ENCODE measurements at regions not wholly inside any gene's neighbourhood (a gene's known extent, or its start where the extent isn't known, plus 50 kb on each side); places are given as distances from the start of the nearest gene placed in this dataset.

DNA sequence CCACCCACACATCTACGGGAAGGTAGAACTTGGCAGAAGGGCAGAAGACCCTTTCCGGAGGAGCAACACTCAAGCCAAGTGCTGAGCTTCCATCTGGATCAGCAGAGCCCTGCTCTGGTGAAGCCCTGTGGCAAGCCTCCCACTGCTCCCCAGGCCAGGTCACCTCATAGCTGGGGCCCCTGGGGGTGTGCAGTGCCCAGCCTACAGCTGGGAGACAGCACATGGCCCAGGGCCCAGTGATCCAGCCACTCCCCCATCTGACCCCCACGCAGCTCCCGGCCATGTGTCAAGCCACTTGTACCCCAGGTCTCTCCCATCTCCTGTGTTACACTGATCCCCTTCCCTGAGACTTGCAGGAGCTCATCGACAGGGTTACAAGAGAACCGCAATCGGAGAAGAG is 95.7 kb downstream of the RBFOX3 start:
- RAD21 ChIA-PET (ENCODE audit: low non-redundant PET in 1 of 2, low total read pairs in 2 of 2, uncharacterized antibody in 2 of 2, unreplicated experiment in 2 of 2), result no interaction called here
- Histone ChIP-seq H3K4me1 (ENCODE audit: control insufficient read depth in 1 of 2, insufficient read depth in 2 of 2, low read length in 2 of 2) (no peaks in the 10 kb centered on the region), H3K27ac (ENCODE audit: low read depth, low read length) (no peak overlapping the region), H3K9ac (ENCODE audit: low read length) (no peak overlapping the region), H4K20me1 (ENCODE audit: insufficient read depth) (no peaks in the 10 kb centered on the region), H3K27me3 (ENCODE audit: insufficient read depth, low read length) (no peaks in the 10 kb centered on the region), H3K79me2 (ENCODE audit: insufficient read depth, low read length) (no peaks in the 10 kb centered on the region), H3K9me2 (ENCODE audit: insufficient read depth) (no peaks in the 10 kb centered on the region), H3K4me3 (replicated peaks in 1 of 2; ENCODE audit: low read depth in 1 of 2, low read length in 2 of 2) (no peak overlapping the region), H3K4me2 (ENCODE audit: low read length) (no peak overlapping the region), H2AFZ (ENCODE audit: low read depth, low read length, poor library complexity, severe bottlenecking) (no peak overlapping the region), H3K9me3 (ENCODE audit: control insufficient read depth in 1 of 2, insufficient read depth in 1 of 2, low read depth in 1 of 2, low read length in 2 of 2) (peaks cover 6 to 14% of the 10 kb centered on the region in 2 experiments; a peak in 2 of 4 replicates), H3K36me3 (ENCODE audit: control insufficient read depth in 1 of 2, insufficient read depth in 2 of 2, low read length in 2 of 2) (no peaks in the 10 kb centered on the region)
- intact Hi-C loops (cut with micrococcal nuclease), result no loop called here
- no TSS peak for BruUV-seq (replicated peaks)
- POLR2A ChIA-PET, result no interaction called here
- TF ChIP-seq POLR2AphosphoS5 (IDR thresholded peaks at IDR 0.05; ENCODE audit: low read depth, low read length) (no peak), CBX3 (IDR thresholded peaks at IDR 0.05; ENCODE audit: low read depth) (no peak), ZFX (IDR thresholded peaks at IDR 0.05) (no peak), YY1 (IDR thresholded peaks at IDR 0.05; ENCODE audit: extremely low read depth, insufficient replicate concordance, low read depth, low read length) (no peak)
- TF ChIP-seq, protein P1, sequence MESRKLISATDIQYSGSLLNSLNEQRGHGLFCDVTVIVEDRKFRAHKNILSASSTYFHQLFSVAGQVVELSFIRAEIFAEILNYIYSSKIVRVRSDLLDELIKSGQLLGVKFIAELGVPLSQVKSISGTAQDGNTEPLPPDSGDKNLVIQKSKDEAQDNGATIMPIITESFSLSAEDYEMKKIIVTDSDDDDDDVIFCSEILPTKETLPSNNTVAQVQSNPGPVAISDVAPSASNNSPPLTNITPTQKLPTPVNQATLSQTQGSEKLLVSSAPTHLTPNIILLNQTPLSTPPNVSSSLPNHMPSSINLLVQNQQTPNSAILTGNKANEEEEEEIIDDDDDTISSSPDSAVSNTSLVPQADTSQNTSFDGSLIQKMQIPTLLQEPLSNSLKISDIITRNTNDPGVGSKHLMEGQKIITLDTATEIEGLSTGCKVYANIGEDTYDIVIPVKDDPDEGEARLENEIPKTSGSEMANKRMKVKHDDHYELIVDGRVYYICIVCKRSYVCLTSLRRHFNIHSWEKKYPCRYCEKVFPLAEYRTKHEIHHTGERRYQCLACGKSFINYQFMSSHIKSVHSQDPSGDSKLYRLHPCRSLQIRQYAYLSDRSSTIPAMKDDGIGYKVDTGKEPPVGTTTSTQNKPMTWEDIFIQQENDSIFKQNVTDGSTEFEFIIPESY (IDR thresholded peaks at IDR 0.05; ENCODE audit: extremely low read depth, insufficient replicate concordance, low read length), result no peak
- TF ChIP-seq, protein P2, sequence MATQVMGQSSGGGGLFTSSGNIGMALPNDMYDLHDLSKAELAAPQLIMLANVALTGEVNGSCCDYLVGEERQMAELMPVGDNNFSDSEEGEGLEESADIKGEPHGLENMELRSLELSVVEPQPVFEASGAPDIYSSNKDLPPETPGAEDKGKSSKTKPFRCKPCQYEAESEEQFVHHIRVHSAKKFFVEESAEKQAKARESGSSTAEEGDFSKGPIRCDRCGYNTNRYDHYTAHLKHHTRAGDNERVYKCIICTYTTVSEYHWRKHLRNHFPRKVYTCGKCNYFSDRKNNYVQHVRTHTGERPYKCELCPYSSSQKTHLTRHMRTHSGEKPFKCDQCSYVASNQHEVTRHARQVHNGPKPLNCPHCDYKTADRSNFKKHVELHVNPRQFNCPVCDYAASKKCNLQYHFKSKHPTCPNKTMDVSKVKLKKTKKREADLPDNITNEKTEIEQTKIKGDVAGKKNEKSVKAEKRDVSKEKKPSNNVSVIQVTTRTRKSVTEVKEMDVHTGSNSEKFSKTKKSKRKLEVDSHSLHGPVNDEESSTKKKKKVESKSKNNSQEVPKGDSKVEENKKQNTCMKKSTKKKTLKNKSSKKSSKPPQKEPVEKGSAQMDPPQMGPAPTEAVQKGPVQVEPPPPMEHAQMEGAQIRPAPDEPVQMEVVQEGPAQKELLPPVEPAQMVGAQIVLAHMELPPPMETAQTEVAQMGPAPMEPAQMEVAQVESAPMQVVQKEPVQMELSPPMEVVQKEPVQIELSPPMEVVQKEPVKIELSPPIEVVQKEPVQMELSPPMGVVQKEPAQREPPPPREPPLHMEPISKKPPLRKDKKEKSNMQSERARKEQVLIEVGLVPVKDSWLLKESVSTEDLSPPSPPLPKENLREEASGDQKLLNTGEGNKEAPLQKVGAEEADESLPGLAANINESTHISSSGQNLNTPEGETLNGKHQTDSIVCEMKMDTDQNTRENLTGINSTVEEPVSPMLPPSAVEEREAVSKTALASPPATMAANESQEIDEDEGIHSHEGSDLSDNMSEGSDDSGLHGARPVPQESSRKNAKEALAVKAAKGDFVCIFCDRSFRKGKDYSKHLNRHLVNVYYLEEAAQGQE (IDR thresholded peaks at IDR 0.05; ENCODE audit: low read depth), result no peak
- TF ChIP-seq, protein P3, sequence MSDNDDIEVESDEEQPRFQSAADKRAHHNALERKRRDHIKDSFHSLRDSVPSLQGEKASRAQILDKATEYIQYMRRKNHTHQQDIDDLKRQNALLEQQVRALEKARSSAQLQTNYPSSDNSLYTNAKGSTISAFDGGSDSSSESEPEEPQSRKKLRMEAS (IDR thresholded peaks at IDR 0.05), result no peak
- DNase-seq (ENCODE audit: low read depth, low spot score) (no peak), ATAC-seq (no peak)
- CTCF ChIA-PET, result no interaction called here
